Aorta (tissue), 5 donors: ENCODE measurements at regions not wholly inside any gene's neighbourhood (a gene's known extent, or its start where the extent isn't known, plus 50 kb on each side); places are given as distances from the start of the nearest gene placed in this dataset.

Source experiments
- ATAC-seq: fragments of 200-7000 bp; cut with Tn5 transposase; one replicate; pipeline ENCODE4 v1.9.1; 2022; ENCODE audit warnings: moderate library complexity; ENCODE audit not compliant: low FRiP score
- DNase-seq, 2 donors: peaks; one replicate each; pipeline ENCODE4 v3.0.0-alpha.2; 2020
- H3K27ac ChIP-seq, 2 donors: one replicate each; pipeline ENCODE4 v1.5.1; 2013; ENCODE audit warnings: low read length in 2 of 2, mild to moderate bottlenecking in 2 of 2, moderate library complexity in 2 of 2, control low read depth in 1 of 2, inconsistent platforms in 1 of 2, low read depth in 1 of 2
- H3K27me3 ChIP-seq, 2 donors: one replicate each; pipeline ENCODE4 v1.6.1; 2013; ENCODE audit warnings: control low read depth in 1 of 2, low read length in 1 of 2, mild to moderate bottlenecking in 1 of 2, moderate library complexity in 1 of 2; ENCODE audit not compliant: insufficient read depth in 2 of 2, control insufficient read depth in 1 of 2
- H3K36me3 ChIP-seq, 2 donors: one replicate each; pipeline ENCODE4 v1.6.1; 2013; ENCODE audit warnings: control low read depth in 1 of 2, low read length in 1 of 2, mild to moderate bottlenecking in 1 of 2; ENCODE audit not compliant: insufficient read depth in 2 of 2, control insufficient read depth in 1 of 2
- H3K4me1 ChIP-seq, 2 donors: one replicate each; pipeline ENCODE4 v1.6.1; 2013; ENCODE audit warnings: low read length in 2 of 2, control low read depth in 1 of 2, mild to moderate bottlenecking in 1 of 2, moderate library complexity in 1 of 2; ENCODE audit not compliant: insufficient read depth in 2 of 2, control insufficient read depth in 1 of 2
- H3K4me3 ChIP-seq, 2 donors: one replicate each; pipeline ENCODE4 v1.5.1; 2013; ENCODE audit warnings: low read length in 2 of 2, control low read depth in 1 of 2, mild to moderate bottlenecking in 1 of 2
- H3K9me3 ChIP-seq: one replicate; pipeline ENCODE4 v1.6.1; 2013; ENCODE audit warnings: mild to moderate bottlenecking, low read length; ENCODE audit not compliant: control insufficient read depth
- WGBS, 2 donors: extraction: QIAGEN DNeasy Blood & Tissue Kit; methylation state at CpG; one replicate each; pipeline ENCODE4 v1.1.7; 2013; 5-methylcytosine and 5-hydroxymethylcytosine counted together
- intact Hi-C, 2 donors: fragments of 100-400 bp; cut with DNase I; formaldehyde crosslinking; loops; one replicate each; pipeline versions ENCODE4 v1.14.2 to v1.15.0; 2022
- donor health status: healthy with polysubstance abuse.
- donor health status: Bipolar disorder and iron deficiency.
- donor health status: DM: no; HTN: no; CAD: no.
- donor health status: DM: no; HTN: no; CAD: no.
- donor health status: DM: yes; HTN: yes; CAD: no.

GRCh38 chr3:167928381-167928780 is 167.3 kb downstream of the GOLIM4 start:
- Histone ChIP-seq H3K4me3 (no peak overlapping the region), H3K4me1 (no peaks in the 10 kb centered on the region), H3K27me3 (no peaks in the 10 kb centered on the region), H3K27ac (no peak overlapping the region), H3K36me3 (no peaks in the 10 kb centered on the region), H3K9me3 (no peaks in the 10 kb centered on the region)
- 53 to 63% methylated on average over 4 of the region's 4 CpGs for WGBS, 2 donors
- ATAC-seq (no peak), DNase-seq (no peak)
- intact Hi-C loops = no loop called here

GRCh38 chr3:167920747-167921146 is 175.0 kb downstream of the GOLIM4 start:
- Histone ChIP-seq H3K27me3 (no peaks in the 10 kb centered on the region), H3K27ac (no peak overlapping the region), H3K36me3 (no peaks in the 10 kb centered on the region), H3K4me1 (no peaks in the 10 kb centered on the region), H3K4me3 (no peak overlapping the region), H3K9me3 (no peaks in the 10 kb centered on the region)
- intact Hi-C loops = no loop called here
- no peak for DNase-seq
- no peak for ATAC-seq

GRCh38 chr3:167919590-167919989 is 176.1 kb downstream of the GOLIM4 start:
- no peak for ATAC-seq
- whole genome bisulfite sequencing, 2 donors = 55 to 69% methylated on average over 1 of the region's 1 CpG
- intact Hi-C loops = no loop called here

GRCh38 chr3:167918686-167919085 is 177.0 kb downstream of the GOLIM4 start:
- DNase-seq (no peak), ATAC-seq (no peak)
- H3K27ac ChIP-seq = no peak overlapping the region
- H3K36me3 ChIP-seq = no peaks in the 10 kb centered on the region
- no peaks in the 10 kb centered on the region for H3K27me3 ChIP-seq
- intact Hi-C loops = no loop called here
- no peaks in the 10 kb centered on the region for H3K9me3 ChIP-seq
- 28 to 46% methylated on average over 2 of the region's 2 CpGs for WGBS, 2 donors
- H3K4me1 ChIP-seq = no peaks in the 10 kb centered on the region
- H3K4me3 ChIP-seq = no peak overlapping the region

More at GRCh38 chr3:167919590-167919989, 176.1 kb downstream of the GOLIM4 start:
- no peaks in the 10 kb centered on the region for H3K4me1 ChIP-seq
- no peak for DNase-seq
- no peak overlapping the region for H3K4me3 ChIP-seq
- H3K27ac ChIP-seq = no peak overlapping the region
- no peaks in the 10 kb centered on the region for H3K9me3 ChIP-seq
- H3K36me3 ChIP-seq = no peaks in the 10 kb centered on the region
- H3K27me3 ChIP-seq = no peaks in the 10 kb centered on the region

GRCh38 chr3:167918008-167918596 is 177.6 kb downstream of the GOLIM4 start:
- Histone ChIP-seq H3K4me1 (no peaks in the 10 kb centered on the region), H3K36me3 (no peaks in the 10 kb centered on the region), H3K4me3 (no peak overlapping the region), H3K27ac (no peak overlapping the region), H3K9me3 (no peaks in the 10 kb centered on the region), H3K27me3 (no peaks in the 10 kb centered on the region)
- intact Hi-C loops = no loop called here
- no peak for ATAC-seq
- DNase-seq = no peak
- 59 to 70% methylated on average over 4 of the region's 4 CpGs for WGBS, 2 donors

- no peak for DNase-seq
- H3K27ac ChIP-seq = no peak overlapping the region
- no peaks in the 10 kb centered on the region for H3K9me3 ChIP-seq
- intact Hi-C loops = no loop called here
- peak; percentile 63 for ATAC-seq
- H3K36me3 ChIP-seq = no peaks in the 10 kb centered on the region
- H3K27me3 ChIP-seq = no peaks in the 10 kb centered on the region
- no peak overlapping the region for H3K4me3 ChIP-seq
- no peaks in the 10 kb centered on the region for H3K4me1 ChIP-seq
- WGBS, 2 donors = 58 to 63% methylated on average over 4 of the region's 4 CpGs
Observed at GRCh38 chr3:167913219-167913835, 177.8 kb downstream of the SERPINI1 start.

- H3K9me3 ChIP-seq = no peaks in the 10 kb centered on the region
- no peaks in the 10 kb centered on the region for H3K36me3 ChIP-seq
- H3K27me3 ChIP-seq = no peaks in the 10 kb centered on the region
- H3K4me3 ChIP-seq = no peak overlapping the region
- ATAC-seq = no peak
- no peak overlapping the region for H3K27ac ChIP-seq
- no peak for DNase-seq
- WGBS, 2 donors = 92 to 95% methylated on average over 6 of the region's 6 CpGs
- intact Hi-C loops = no loop called here
- H3K4me1 ChIP-seq = no peaks in the 10 kb centered on the region
Observed at GRCh38 chr3:167909952-167910351, 174.4 kb downstream of the SERPINI1 start.

- WGBS, 2 donors = 80 to 83% methylated on average over 1 of the region's 1 CpG
- no peak overlapping the region for H3K27ac ChIP-seq
- no peaks in the 10 kb centered on the region for H3K36me3 ChIP-seq
- no peaks in the 10 kb centered on the region for H3K4me1 ChIP-seq
- DNase-seq (no peak), ATAC-seq (no peak)
- intact Hi-C loops = no loop called here
- no peaks in the 10 kb centered on the region for H3K9me3 ChIP-seq
- no peaks in the 10 kb centered on the region for H3K27me3 ChIP-seq
- no peak overlapping the region for H3K4me3 ChIP-seq
Observed at GRCh38 chr3:167909504-167909896, 174.0 kb downstream of the SERPINI1 start.

GRCh38 chr3:167908746-167909503 is 173.4 kb downstream of the SERPINI1 start:
- intact Hi-C loops = no loop called here
- Histone ChIP-seq H3K27ac (no peak overlapping the region), H3K27me3 (no peaks in the 10 kb centered on the region), H3K36me3 (no peaks in the 10 kb centered on the region), H3K4me1 (no peaks in the 10 kb centered on the region), H3K9me3 (no peaks in the 10 kb centered on the region), H3K4me3 (no peak overlapping the region)
- DNase-seq (no peak), ATAC-seq (no peak)
- 54 to 59% methylated on average over 5 of the region's 5 CpGs for WGBS, 2 donors
